Panc1 (cell line): ENCODE measurements at regions not wholly inside any gene's neighbourhood (a gene's known extent, or its start where the extent isn't known, plus 50 kb on each side); places are given as distances from the start of the nearest gene placed in this dataset.

Experiments used
- ATAC-seq: fragments of 200-7000 bp; cut with Tn5 transposase; 2 replicates; pipeline ENCODE4 v1.9.1; 2020; ENCODE audit warnings: mild to moderate bottlenecking, moderate library complexity
- BruUV-seq: library from RNA; stranded (reverse); fragments of 400-500 nt; replicated peaks from 2 replicates; lab custom pipeline; 2021; lab: Mats Ljungman, UMichigan
- CTCF ChIA-PET: fragments of 300-600 bp; sonication (Branson Sonifier 250); formaldehyde crosslinking; loops from one replicate; lab custom pipeline; 2022; ENCODE audit warnings: antibody characterized with exemption; lab: Charles Lee
- POLR2A ChIA-PET: fragments of 300-600 bp; sonication (Branson Sonifier 250); formaldehyde crosslinking; loops from one replicate; lab custom pipeline; 2022; ENCODE audit warnings: antibody characterized with exemption; lab: Charles Lee
- DNase-seq: peaks from one replicate; pipeline ENCODE4 v3.0.0-alpha.2; 2010; ENCODE audit warnings: low read depth, low spot score
- H3K27ac ChIP-seq: 2 replicates; pipeline ENCODE4 v1.5.1; 2011; ENCODE audit warnings: mild to moderate bottlenecking, low read length, inconsistent platforms
- H3K27me3 ChIP-seq: fragments of 200-500 bp; sonication (Bioruptor generic); 2 replicates; pipeline ENCODE4 v1.6.0; 2014; ENCODE audit warnings: low read length, inconsistent platforms; ENCODE audit not compliant: control insufficient read depth, insufficient read depth
- H3K36me3 ChIP-seq: fragments of 200-500 bp; sonication (Bioruptor generic); 2 replicates; pipeline ENCODE4 v1.5.1; 2014; ENCODE audit warnings: inconsistent platforms, mild to moderate bottlenecking, low read length, moderate library complexity; ENCODE audit not compliant: control insufficient read depth, insufficient read depth
- H3K4me1 ChIP-seq: 2 replicates; pipeline ENCODE4 v1.5.1; 2011; ENCODE audit warnings: inconsistent platforms, mild to moderate bottlenecking, low read length, moderate library complexity; ENCODE audit not compliant: control insufficient read depth, insufficient read depth
- H3K4me3 ChIP-seq, 2 experiments: 2 replicates each; pipeline ENCODE4 v1.5.1; 2011 to 2012; ENCODE audit warnings: low read depth in 2 of 2, low read length in 2 of 2, mild to moderate bottlenecking in 2 of 2, inconsistent platforms in 1 of 2, moderate library complexity in 1 of 2
- H3K9me3 ChIP-seq: fragments of 200-500 bp; sonication (Bioruptor generic); 2 replicates; pipeline ENCODE4 v1.5.1; 2014; ENCODE audit warnings: low read depth, mild to moderate bottlenecking, inconsistent platforms, low read length, moderate library complexity; ENCODE audit not compliant: control insufficient read depth, insufficient read depth
- POLR2AphosphoS5 ChIP-seq: IDR thresholded peaks from 2 replicates; pipeline ENCODE4 v1.6.1; 2012; ENCODE audit warnings: mild to moderate bottlenecking, low read depth, low read length, moderate library complexity
- REST ChIP-seq, 2 experiments: IDR thresholded peaks; 2 replicates each; pipeline ENCODE4 v1.6.1; 2011 to 2012; ENCODE audit warnings: low read depth in 2 of 2, control low read depth in 1 of 2, low read length in 1 of 2, mild to moderate bottlenecking in 1 of 2, moderate library complexity in 1 of 2; ENCODE audit not compliant: insufficient read depth in 1 of 2
- SIN3A ChIP-seq: IDR thresholded peaks from 2 replicates; pipeline ENCODE4 v1.6.1; 2012; ENCODE audit warnings: low read depth, mild to moderate bottlenecking, low read length, moderate library complexity, borderline replicate concordance; ENCODE audit not compliant: insufficient read depth
- TCF7L2 ChIP-seq: IDR thresholded peaks from 2 replicates; pipeline ENCODE4 v1.6.1; 2011; ENCODE audit warnings: mild to moderate bottlenecking, low read depth, low read length, inconsistent platforms
- in situ Hi-C: cut with HindIII; loops from 2 replicates; pipeline ENCODE4 v1.10.0; 2016; ENCODE audit warnings: low sequenced_read_pairs, low pct_unique_long_range_greater_than_20kb
- intact Hi-C: fragments of 100-400 bp; cut with micrococcal nuclease; formaldehyde crosslinking; loops from one replicate; pipeline ENCODE4 v1.10.0; 2022; ENCODE audit not compliant: unreplicated experiment
- TF ChIP-seq, protein P1 (sequence below): fragments of 450-650 bp; IDR thresholded peaks from 2 replicates; pipeline ENCODE4 v1.5.1; 2017; ENCODE audit warnings: mild to moderate bottlenecking

DNA sequence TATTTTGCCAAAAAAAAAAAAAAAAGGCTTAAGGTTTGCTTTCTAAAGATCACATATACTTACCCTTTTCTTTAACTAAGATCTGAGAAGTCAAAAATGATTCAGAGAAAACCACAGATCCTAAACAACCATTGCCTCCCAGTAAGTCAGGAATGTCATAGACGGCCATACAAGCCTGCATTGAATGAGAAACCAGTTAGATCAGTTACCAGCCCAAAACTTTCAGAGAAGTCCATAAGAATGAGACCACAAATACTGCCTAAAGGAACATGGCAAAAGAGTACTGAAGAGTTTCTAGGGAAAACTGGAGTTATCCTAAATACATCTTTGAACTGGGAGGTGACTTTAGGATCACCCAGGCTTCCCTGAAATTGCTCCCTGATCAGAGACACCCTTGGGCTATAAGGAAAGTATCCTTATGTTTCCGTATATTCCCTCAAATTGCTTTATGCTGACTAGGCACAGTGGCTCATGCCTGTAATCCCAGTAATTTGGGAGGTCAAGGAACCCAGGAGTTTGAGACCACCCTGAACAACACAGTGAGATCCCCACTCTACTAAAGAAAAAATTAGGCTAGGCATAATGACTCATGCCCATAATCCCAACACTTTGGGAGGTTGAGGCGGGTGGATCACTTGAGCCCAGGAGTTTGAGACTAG lies 79.4 kb upstream of the SLC4A11 start:
- Histone ChIP-seq H3K27ac (no peak overlapping the region), H3K4me1 (no peaks in the 10 kb centered on the region), H3K9me3 (no peaks in the 10 kb centered on the region), H3K4me3 (no peak overlapping the region), H3K27me3 (no peaks in the 10 kb centered on the region), H3K36me3 (no peaks in the 10 kb centered on the region)
- intact Hi-C loops = loop anchor here (10.0 kb wide), 1 partner anchor 264 kb away; no protein-coding TSS in a partner anchor
- CTCF ChIA-PET = no interaction called here
- in situ Hi-C loops = no loop called here
- BruUV-seq = no TSS peak
- TF ChIP-seq TCF7L2 (no peak), SIN3A (no peak), POLR2AphosphoS5 (no peak), REST (IDR thresholded peaks at IDR 0.05; ENCODE audit: insufficient read depth in 1 of 2, low read depth in 2 of 2, low read length in 1 of 2) (no peak)
- TF ChIP-seq, protein P1, sequence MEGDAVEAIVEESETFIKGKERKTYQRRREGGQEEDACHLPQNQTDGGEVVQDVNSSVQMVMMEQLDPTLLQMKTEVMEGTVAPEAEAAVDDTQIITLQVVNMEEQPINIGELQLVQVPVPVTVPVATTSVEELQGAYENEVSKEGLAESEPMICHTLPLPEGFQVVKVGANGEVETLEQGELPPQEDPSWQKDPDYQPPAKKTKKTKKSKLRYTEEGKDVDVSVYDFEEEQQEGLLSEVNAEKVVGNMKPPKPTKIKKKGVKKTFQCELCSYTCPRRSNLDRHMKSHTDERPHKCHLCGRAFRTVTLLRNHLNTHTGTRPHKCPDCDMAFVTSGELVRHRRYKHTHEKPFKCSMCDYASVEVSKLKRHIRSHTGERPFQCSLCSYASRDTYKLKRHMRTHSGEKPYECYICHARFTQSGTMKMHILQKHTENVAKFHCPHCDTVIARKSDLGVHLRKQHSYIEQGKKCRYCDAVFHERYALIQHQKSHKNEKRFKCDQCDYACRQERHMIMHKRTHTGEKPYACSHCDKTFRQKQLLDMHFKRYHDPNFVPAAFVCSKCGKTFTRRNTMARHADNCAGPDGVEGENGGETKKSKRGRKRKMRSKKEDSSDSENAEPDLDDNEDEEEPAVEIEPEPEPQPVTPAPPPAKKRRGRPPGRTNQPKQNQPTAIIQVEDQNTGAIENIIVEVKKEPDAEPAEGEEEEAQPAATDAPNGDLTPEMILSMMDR = no peak
- POLR2A ChIA-PET = no interaction called here
- ATAC-seq (no peak), DNase-seq (no peak)

GRCh38 chr20:3316136-3316535 lies 77.1 kb upstream of the SLC4A11 start:
- H3K9me3 ChIP-seq = no peaks in the 10 kb centered on the region
- in situ Hi-C loops = no loop called here
- H3K4me3 ChIP-seq = no peak overlapping the region
- no peaks in the 10 kb centered on the region for H3K27me3 ChIP-seq
- no peak overlapping the region for H3K27ac ChIP-seq
- DNase-seq = no peak
- H3K4me1 ChIP-seq = no peaks in the 10 kb centered on the region
- no TSS peak for BruUV-seq
- TF ChIP-seq, protein P1 = no peak
- no peak for TF ChIP-seq SIN3A
- intact Hi-C loops = loop anchor here (10.0 kb wide), 1 partner anchor 261 kb away; no protein-coding TSS in a partner anchor
- ATAC-seq = no peak
- ChIA-PET POLR2A (interaction anchor here (0.7 kb wide), 1 partner anchor 600 kb away, joined by 12 read pairs; no protein-coding TSS in a partner anchor), CTCF (interaction anchor here (0.6 to 1.2 kb wide), 10 partner anchors 11 to 222 kb away, joined by 3 to 4 read pairs (median 4); no protein-coding TSS in a partner anchor)
- H3K36me3 ChIP-seq = no peaks in the 10 kb centered on the region
